GM21717 (cell line): ENCODE measurements at regions not wholly inside any gene's neighbourhood (a gene's known extent, or its start where the extent isn't known, plus 50 kb on each side); places are given as distances from the start of the nearest gene placed in this dataset.

Source experiments
- ATAC-seq: cut with Tn5 transposase; IDR thresholded peaks from one replicate; pipeline ENCODE4 v1.9.1; 2021; ENCODE audit warnings: mild to moderate bottlenecking, moderate library complexity; ENCODE audit not compliant: unreplicated experiment

DNA sequence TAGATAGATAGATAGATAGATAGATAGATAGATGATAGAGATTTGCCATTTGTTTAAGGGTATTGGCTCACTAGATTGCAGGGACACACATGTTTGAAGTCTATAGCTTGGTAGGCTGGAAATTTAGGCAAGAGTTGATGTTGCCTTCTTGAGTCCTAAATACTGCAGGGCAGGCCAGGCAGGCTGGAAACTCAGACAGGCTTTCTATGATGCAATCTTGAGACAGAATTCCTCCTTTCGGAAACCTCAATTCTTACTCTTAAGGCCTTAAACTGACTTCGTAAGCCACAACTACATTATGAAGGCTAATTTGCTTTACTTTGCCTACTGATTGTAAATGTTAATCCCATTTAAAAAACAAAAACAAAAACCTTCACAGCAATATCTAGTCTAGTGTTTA, 322.9 kb upstream of the AKR1E2 start:
- no peak for ATAC-seq

GRCh38 chr10:4501306-4501705, 324.7 kb upstream of the AKR1E2 start:
- ATAC-seq, result no peak

DNA sequence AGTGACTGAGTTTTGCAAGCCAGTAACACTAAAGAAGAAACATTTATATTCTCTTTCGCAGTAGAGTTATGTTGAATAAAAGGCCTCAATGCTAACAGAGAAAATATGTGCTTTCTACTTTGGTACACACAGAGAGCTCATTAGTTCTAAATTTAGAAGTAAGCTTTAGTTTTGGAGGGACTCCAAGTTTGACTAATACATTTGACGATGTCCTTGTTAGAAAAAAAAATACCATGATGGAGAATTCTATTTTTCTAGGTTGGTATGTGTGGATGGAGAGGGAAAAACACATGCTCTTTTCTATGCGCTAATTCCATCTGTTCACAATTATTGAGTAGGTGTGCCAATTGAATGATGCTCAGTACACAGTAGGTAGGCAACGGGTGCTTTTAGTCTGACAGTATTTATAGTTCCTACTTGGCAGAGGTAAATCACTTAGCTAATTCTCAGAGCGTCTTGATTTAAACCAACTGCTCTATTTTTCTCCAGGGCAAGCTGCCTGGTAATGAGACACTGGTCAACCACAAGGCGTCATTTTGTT, 327.2 kb upstream of the AKR1E2 start:
- ATAC-seq, result no peak

GRCh38 chr10:4494551-4494950, 331.5 kb upstream of the AKR1E2 start:
- no peak for ATAC-seq

GRCh38 chr10:4492202-4492601, 333.8 kb upstream of the AKR1E2 start:
- no peak for ATAC-seq

GRCh38 chr10:4488904-4489303, 337.1 kb upstream of the AKR1E2 start:
- ATAC-seq, result no peak

GRCh38 chr10:4485636-4486035, 340.4 kb upstream of the AKR1E2 start:
- ATAC-seq, result no peak

GRCh38 chr10:4483811-4484210, 342.2 kb upstream of the AKR1E2 start:
- ATAC-seq, result no peak

GRCh38 chr10:4482659-4483058, 343.3 kb upstream of the AKR1E2 start:
- no peak for ATAC-seq

- ATAC-seq, result no peak
These were observed 344.8 kb upstream of the AKR1E2 start for GRCh38 chr10:4481192-4481591.

DNA sequence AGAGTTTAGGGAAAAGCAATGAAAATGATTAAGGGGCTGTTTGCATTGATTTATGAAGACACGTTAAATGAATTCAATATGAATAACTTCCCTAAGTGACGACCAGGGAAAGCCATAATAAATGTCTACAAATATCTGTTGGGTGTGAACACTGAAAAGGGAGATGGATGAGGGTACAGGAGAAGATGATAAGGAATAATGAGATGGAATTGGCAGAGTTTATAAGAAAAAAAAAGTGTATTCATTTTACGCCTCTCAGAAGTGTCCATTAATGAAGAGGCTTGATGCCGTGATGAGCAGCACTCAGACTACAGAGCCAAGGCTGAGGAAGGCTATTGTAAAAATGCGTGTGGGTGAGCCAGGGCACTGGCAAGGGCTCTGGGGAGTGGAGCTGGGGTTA, 346.7 kb upstream of the AKR1E2 start:
- no peak for ATAC-seq

DNA sequence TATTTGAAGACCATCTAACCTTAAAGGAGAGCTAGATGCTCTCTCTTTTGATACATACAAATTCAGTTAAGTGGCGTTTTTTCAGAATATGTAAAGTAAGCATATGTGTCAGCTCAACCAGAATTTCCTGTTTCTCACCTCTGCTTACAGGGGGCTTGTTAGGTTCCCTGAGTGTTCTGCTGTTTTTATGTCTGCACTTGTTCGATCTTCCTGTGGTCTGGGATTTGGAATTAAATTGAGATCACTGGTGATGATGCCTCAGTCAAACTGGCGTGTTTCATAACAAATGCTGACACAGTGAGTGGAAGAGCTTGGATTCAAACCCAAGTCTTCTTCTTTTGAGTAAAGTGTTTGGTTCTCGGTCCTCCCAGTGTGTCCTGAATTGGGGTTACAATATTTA, 348.3 kb upstream of the AKR1E2 start:
- ATAC-seq, result no peak

GRCh38 chr10:4475827-4476490, 350.0 kb upstream of the AKR1E2 start:
- no peak for ATAC-seq

GRCh38 chr10:4474829-4475228, 351.2 kb upstream of the AKR1E2 start:
- no peak for ATAC-seq

GRCh38 chr10:4473977-4474376, 352.0 kb upstream of the AKR1E2 start:
- no peak for ATAC-seq

DNA sequence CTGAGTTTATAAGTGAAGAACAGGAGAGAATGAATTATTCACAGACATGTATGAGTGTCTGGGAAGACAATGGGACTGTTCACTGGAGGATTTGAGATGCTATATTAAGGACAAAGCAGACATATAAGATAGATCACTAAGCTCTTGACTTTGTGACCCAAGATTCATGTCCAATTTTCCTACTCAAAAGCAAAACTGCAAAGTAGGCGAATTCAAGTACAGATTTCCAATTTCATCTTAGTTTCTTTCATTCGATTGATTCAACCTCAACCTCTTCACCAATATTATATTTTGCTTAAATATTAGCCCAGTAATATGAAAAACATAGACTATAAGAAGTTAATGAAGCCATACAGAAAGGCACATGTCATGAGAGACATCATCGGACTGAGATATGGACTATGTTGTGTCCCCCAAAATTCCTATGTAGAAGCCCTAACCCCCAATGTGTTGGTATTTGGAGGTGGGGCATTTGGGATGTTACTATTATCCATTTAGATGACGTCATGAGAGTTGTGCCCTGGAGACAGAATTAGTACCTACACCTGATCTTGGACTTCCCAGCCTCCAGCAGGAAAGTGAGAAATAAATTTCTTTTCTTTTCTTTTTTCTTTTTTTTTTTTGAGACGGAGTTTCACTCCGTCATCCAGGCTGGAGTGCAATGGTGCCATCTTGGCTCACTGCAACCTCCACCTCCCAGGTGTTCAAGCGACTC, 353.7 kb upstream of the AKR1E2 start:
- no peak for ATAC-seq

- ATAC-seq, result no peak
These were observed 355.7 kb upstream of the AKR1E2 start for GRCh38 chr10:4470231-4470835.

- ATAC-seq, result no peak
These were observed 358.5 kb upstream of the AKR1E2 start for GRCh38 chr10:4467481-4467880.

- ATAC-seq, result no peak
These were observed 365.7 kb upstream of the AKR1E2 start for GRCh38 chr10:4460267-4460666.

GRCh38 chr10:4459531-4459930, 366.5 kb upstream of the AKR1E2 start:
- ATAC-seq, result no peak

DNA sequence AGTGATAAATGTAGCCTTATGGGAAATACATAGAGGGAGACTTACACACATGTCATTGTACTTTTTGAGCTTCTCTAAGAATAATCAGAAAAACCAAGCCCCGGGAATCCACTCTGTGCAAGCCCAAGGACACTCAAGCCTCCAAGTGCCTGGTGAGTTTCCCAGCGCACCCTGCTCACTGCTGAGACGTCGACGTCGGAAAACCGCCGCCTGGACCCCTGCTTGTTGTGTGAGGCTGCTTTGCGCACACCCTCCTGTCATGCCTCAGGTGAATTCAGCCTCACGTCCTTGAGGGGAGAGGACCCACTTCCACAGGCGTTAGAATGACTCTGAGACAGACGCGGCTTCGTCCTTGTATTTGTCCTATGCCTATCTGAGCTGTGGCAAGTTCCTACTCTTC, 368.4 kb upstream of the AKR1E2 start:
- ATAC-seq, result no peak

DNA sequence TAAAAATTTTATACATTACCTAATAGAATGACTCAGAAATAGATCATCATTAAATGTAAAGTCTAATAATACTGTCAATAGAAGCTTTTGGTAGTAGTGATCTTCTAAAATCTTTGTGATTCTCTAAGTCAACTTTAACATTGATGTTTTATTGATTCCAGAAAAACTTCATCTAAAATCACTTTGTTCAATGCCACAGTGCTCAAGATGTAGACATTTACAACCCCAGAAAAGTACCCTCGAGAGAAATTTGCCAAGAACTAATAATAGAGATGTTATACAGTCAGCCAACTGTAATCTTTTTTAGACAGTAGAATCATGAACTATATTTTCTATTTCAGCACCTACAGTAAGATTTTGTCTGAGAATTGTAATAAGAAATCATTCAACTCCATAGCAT, 369.2 kb upstream of the AKR1E2 start:
- no peak for ATAC-seq
